Activated CD4-positive, alpha-beta T cell treated with anti-CD3 and anti-CD28 coated beads, Interleukin-2, amount 10 ng/mL, durations not matched to agents 7 days and 5 days (primary cell): ENCODE measurements at regions not wholly inside any gene's neighbourhood (a gene's known extent, or its start where the extent isn't known, plus 50 kb on each side); places are given as distances from the start of the nearest gene placed in this dataset.
"Not testable (repeated sequence)": the region's sequence is repeated elsewhere in the genome, so short reads cannot be mapped to it uniquely, and the experiment has no call there.

Source experiments
- CTCF ChIA-PET: fragments of 350-600 bp; sonication (Branson Sonifier 250); formaldehyde crosslinking; loops from one replicate; lab custom pipeline; 2021; ENCODE audit warnings: antibody characterized with exemption; lab: Charles Lee
- POLR2A ChIA-PET: fragments of 350-600 bp; sonication (Branson Sonifier 250); formaldehyde crosslinking; loops from one replicate; lab custom pipeline; 2021; ENCODE audit warnings: antibody characterized with exemption; lab: Charles Lee
- DNase-seq: peaks from one replicate; pipeline ENCODE4 v3.0.0-alpha.2; 2020
- H3K27ac Mint-ChIP-seq: one replicate; pipeline ENCODE4 v1.8.0; 2021; ENCODE audit warnings: mild to moderate bottlenecking, moderate library complexity, mixed read lengths
- H3K27me3 Mint-ChIP-seq: one replicate; pipeline ENCODE4 v1.8.0; 2021; ENCODE audit warnings: mixed read lengths
- H3K36me3 Mint-ChIP-seq: one replicate; pipeline ENCODE4 v1.8.0; 2021; ENCODE audit warnings: low read depth, mixed read lengths
- H3K4me1 Mint-ChIP-seq: one replicate; pipeline ENCODE4 v1.8.0; 2021; ENCODE audit warnings: mixed read lengths
- H3K4me3 Mint-ChIP-seq: one replicate; pipeline ENCODE4 v1.8.0; 2021; ENCODE audit warnings: mild to moderate bottlenecking, moderate library complexity, mixed read lengths
- H3K9me3 Mint-ChIP-seq: one replicate; pipeline ENCODE4 v1.8.0; 2021; ENCODE audit warnings: mixed read lengths

GRCh38 chr3:127440384-127440783 lies 150.1 kb downstream of the TPRA1 start:
- no peak overlapping the region for H3K4me3 Mint-ChIP-seq
- no peaks in the 10 kb centered on the region for H3K9me3 Mint-ChIP-seq
- ChIA-PET CTCF (no interaction called here), POLR2A (no interaction called here)
- peaks cover 2% of the 10 kb centered on the region for H3K27me3 Mint-ChIP-seq
- H3K27ac Mint-ChIP-seq = no peak overlapping the region
- no peaks in the 10 kb centered on the region for H3K36me3 Mint-ChIP-seq
- DNase-seq = no peak
- no peaks in the 10 kb centered on the region for H3K4me1 Mint-ChIP-seq

DNA sequence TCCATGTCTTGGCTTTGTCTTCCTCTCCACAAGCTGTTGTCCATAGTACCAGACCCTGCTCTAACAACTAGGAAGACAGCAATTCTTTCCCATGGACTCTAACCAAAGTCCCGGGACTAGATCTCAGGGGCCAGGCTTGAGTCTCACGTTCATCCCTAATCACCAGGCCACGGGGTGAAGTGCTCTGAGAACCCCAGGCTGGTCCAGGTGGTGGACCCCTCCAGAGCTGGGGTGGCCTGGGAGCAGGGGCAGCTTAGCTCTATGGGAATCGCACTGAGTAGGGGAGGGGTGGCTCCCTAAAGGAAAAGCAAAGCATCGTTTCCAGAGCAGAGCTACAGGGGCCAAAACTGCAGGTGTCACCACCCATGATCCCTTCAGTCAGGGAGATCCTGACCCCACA lies 150.9 kb downstream of the TPRA1 start:
- CTCF ChIA-PET = interaction anchor here (0.7 to 1.6 kb wide), 2 partner anchors 8 to 32 kb away, joined by 3 read pairs; no protein-coding TSS in a partner anchor
- no peak overlapping the region for H3K27ac Mint-ChIP-seq
- no peaks in the 10 kb centered on the region for H3K36me3 Mint-ChIP-seq
- H3K4me1 Mint-ChIP-seq = no peaks in the 10 kb centered on the region
- H3K27me3 Mint-ChIP-seq = peaks cover 2% of the 10 kb centered on the region
- H3K9me3 Mint-ChIP-seq = no peaks in the 10 kb centered on the region
- no peak for DNase-seq
- no peak overlapping the region for H3K4me3 Mint-ChIP-seq
- POLR2A ChIA-PET = no interaction called here

GRCh38 chr3:127438951-127439350 lies 151.1 kb upstream of the PRR20G start:
- CTCF ChIA-PET = interaction anchor here (0.7 to 1.6 kb wide), 2 partner anchors 9 to 33 kb away, joined by 3 read pairs; no protein-coding TSS in a partner anchor
- H3K36me3 Mint-ChIP-seq = no peaks in the 10 kb centered on the region
- H3K4me3 Mint-ChIP-seq = no peak overlapping the region
- POLR2A ChIA-PET = no interaction called here
- no peaks in the 10 kb centered on the region for H3K9me3 Mint-ChIP-seq
- H3K27ac Mint-ChIP-seq = no peak overlapping the region
- no peaks in the 10 kb centered on the region for H3K4me1 Mint-ChIP-seq
- H3K27me3 Mint-ChIP-seq = peaks cover 2% of the 10 kb centered on the region
- no peak for DNase-seq

DNA sequence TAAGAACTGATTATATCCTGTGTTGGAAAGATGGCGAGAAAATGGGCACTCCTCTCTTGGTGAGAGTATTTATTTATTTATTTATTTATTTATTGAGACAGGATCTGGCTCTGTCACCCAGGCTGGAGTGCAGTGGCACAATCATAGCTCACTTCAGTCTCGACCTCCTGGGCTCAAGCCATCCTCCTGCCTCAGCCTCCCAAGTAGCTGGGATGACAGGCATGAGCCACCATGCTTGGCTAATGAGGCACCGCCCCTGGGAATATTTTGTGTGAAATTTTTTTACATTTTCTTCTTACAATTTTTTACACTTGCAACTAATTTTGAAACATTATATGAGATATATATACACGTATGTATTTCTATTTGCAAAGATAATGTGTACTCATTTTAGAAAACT lies 150.5 kb upstream of the PRR20G start:
- no peaks in the 10 kb centered on the region for H3K9me3 Mint-ChIP-seq
- CTCF ChIA-PET = interaction anchor here (1.6 kb wide), 1 partner anchor 9 kb away, joined by 3 read pairs; no protein-coding TSS in a partner anchor
- H3K4me1 Mint-ChIP-seq = no peaks in the 10 kb centered on the region
- POLR2A ChIA-PET = no interaction called here
- DNase-seq = no peak
- H3K27ac Mint-ChIP-seq = no peak overlapping the region
- H3K27me3 Mint-ChIP-seq = peaks cover 2% of the 10 kb centered on the region
- no peak overlapping the region for H3K4me3 Mint-ChIP-seq
- no peaks in the 10 kb centered on the region for H3K36me3 Mint-ChIP-seq

DNA sequence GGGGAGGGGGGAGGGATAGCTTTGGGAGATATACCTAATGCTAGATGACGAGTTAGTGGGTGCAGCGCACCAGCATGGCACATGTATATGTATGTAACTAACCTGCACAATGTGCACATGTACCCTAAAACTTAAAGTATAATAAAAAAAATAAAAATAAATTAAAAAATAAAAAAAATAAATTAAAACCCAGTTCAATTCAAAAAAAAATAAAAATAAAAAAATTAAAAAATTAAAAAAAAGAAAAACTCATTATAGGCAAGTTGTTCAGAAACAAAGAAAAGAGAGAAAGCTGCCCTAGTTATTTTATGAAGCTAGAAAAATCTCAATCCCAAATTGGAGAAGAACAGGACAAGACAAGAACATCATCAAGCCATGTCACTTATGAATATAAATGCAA lies 147.5 kb upstream of the PRR20G start:
- POLR2A ChIA-PET, H3K27ac Mint-ChIP-seq, H3K4me1 Mint-ChIP-seq, CTCF ChIA-PET, H3K9me3 Mint-ChIP-seq, H3K36me3 Mint-ChIP-seq, H3K27me3 Mint-ChIP-seq, DNase-seq, H3K4me3 Mint-ChIP-seq: not testable (repeated sequence)

DNA sequence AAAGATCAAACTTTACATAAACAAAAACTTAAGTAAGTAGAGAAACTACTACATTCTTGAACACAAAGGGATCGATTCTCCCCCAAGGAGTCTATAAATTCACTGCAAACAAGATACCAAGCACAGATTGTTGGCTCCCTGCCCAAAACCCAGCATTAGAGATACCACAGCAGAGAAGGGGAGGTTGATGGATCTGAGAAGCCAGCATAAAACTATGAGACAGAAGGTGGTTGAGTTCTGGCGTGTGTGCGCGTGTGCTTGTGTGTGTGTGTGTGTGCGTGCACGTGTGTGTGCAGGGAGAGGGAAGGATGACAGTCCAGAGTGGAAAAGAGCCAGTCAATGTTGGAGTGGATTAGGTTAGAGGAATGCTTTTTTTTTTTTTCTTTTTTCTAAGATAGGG lies 143.2 kb upstream of the PRR20G start:
- H3K36me3 Mint-ChIP-seq = no peaks in the 10 kb centered on the region
- no peak for DNase-seq
- H3K4me1 Mint-ChIP-seq = no peaks in the 10 kb centered on the region
- peaks cover 24% of the 10 kb centered on the region for H3K27me3 Mint-ChIP-seq
- ChIA-PET CTCF (no interaction called here), POLR2A (no interaction called here)
- H3K9me3 Mint-ChIP-seq = no peaks in the 10 kb centered on the region
- H3K4me3 Mint-ChIP-seq = no peak overlapping the region
- no peak overlapping the region for H3K27ac Mint-ChIP-seq

- Mint-ChIP-seq H3K9me3 (no peaks in the 10 kb centered on the region), H3K27me3 (peaks cover 22% of the 10 kb centered on the region), H3K27ac (no peak overlapping the region), H3K4me3 (no peak overlapping the region), H3K4me1 (no peaks in the 10 kb centered on the region), H3K36me3 (no peaks in the 10 kb centered on the region)
- DNase-seq = no peak
- ChIA-PET CTCF (no interaction called here), POLR2A (no interaction called here)
These were observed 140.6 kb upstream of the PRR20G start for GRCh38 chr3:127428344-127428997.

DNA sequence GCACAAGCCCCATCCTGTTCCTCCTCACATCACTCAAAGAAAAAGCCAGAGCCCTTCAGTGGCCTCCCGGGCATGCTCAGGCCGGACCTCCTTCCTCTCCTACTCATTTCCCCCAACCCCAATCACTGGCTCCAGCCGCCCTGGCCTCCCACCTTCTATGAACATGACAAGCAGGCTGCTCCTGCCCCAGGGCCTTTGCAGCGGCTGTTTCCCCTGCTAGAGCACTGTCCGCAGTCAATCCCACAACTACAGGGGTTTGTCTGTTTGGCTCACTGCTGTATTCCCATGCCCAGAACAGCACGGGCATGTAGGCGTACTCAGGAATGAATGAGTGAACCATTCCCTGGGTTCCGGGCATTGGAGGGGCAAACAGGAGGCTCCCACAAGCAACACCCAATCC lies 139.8 kb upstream of the PRR20G start:
- CTCF ChIA-PET = no interaction called here
- Mint-ChIP-seq H3K4me3 (no peak overlapping the region), H3K27me3 (peaks cover 22% of the 10 kb centered on the region), H3K4me1 (no peaks in the 10 kb centered on the region), H3K9me3 (no peaks in the 10 kb centered on the region), H3K36me3 (no peaks in the 10 kb centered on the region), H3K27ac (no peak overlapping the region)
- POLR2A ChIA-PET = no interaction called here
- DNase-seq = no peak

GRCh38 chr3:127427156-127427555 lies 139.3 kb upstream of the PRR20G start:
- Mint-ChIP-seq H3K9me3 (no peaks in the 10 kb centered on the region), H3K36me3 (no peaks in the 10 kb centered on the region), H3K27ac (no peak overlapping the region), H3K4me3 (no peak overlapping the region), H3K27me3 (peaks cover 22% of the 10 kb centered on the region), H3K4me1 (no peaks in the 10 kb centered on the region)
- ChIA-PET CTCF (no interaction called here), POLR2A (interaction anchor here (0.6 kb wide), 1 partner anchor 497 kb away, joined by 3 read pairs; no protein-coding TSS in a partner anchor)
- no peak for DNase-seq

DNA sequence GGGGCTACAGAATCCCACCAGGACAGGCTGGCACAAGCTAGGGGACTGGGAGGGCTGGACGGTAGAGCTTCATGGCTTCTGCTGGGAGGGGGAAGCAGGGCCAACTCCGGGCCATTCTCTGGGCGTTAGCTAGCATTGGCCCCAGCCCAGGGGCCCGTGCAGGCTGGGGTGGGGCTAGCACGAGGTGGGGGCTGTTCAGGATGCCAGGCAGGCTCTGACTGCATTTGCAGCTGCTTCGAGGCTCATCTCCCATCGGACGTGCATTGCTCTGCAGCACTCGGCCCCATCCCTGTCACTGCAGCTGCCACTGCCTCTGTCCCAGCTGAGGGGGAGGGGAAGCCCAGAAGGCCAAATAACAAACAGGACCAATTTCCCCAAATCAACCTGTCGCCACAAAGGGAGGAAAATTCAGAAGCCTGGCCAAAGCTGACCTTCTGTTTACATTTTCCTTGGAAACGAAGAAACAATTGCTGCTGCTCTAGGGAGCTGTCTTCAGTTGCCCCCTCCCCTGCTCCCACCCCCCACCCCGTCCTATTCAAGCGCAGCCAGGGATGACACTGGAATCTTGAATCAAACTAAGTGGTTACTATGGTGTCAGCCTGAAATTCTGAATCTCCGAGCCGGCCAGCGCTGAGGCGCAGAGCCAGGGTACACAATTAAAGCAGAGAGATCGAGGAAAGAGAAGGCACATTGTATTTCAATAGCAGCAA lies 138.8 kb upstream of the PRR20G start:
- Mint-ChIP-seq H3K4me3 (no peak overlapping the region), H3K27me3 (peaks cover 19% of the 10 kb centered on the region), H3K36me3 (no peaks in the 10 kb centered on the region), H3K9me3 (no peaks in the 10 kb centered on the region), H3K4me1 (no peaks in the 10 kb centered on the region), H3K27ac (no peak overlapping the region)
- CTCF ChIA-PET = no interaction called here
- DNase-seq = no peak
- POLR2A ChIA-PET = interaction anchor here (0.6 kb wide), 1 partner anchor 496 kb away, joined by 3 read pairs; no protein-coding TSS in a partner anchor

DNA sequence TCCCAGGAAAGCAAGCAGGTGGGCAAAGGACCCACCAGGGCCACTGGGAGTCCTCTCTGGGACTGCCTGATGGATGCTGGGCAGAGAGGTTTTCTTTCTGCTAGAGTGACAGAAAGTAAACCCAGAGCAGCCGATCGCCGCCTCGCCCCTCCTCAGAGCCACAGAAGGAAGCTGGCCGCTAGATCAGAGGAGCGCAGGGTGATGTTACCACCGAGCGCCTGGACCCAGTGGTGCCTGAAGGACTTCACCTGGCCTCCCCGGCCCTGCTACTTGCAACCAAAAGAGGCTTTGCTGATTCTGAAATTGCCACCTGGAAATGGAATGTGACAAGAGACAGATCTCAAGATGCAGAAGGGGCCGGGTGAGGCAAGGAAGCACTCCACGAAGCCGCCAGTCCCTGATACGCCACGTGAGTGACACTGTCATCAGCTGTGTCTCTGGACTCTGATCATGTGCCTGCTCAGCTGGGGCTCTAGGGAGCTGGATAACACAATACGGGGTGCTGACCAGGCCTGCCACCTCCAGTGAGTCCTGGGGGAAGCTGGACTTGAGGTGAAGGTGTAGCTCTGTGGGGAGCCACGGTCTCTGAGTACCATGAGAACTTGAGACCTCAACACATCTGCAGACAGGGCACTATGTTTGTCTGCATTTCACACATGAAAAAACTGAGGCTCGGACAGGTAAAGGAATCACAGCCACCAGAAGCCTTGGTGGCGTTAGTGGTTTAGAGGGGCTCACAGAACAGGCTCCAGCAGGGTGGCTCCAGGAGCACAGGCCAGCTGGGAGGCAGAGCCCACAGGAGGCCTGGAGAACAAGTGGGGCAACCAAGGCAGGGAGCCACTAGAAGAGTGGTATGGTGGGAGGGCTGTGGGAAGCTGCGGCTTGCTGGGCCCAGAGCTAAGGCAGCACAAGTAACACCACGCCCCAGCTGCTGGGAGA lies 137.9 kb upstream of the PRR20G start:
- H3K4me3 Mint-ChIP-seq = no peak overlapping the region
- no peak overlapping the region for H3K27ac Mint-ChIP-seq
- DNase-seq = no peak
- ChIA-PET CTCF (no interaction called here), POLR2A (no interaction called here)
- peaks cover 20% of the 10 kb centered on the region for H3K27me3 Mint-ChIP-seq
- H3K9me3 Mint-ChIP-seq = no peaks in the 10 kb centered on the region
- H3K4me1 Mint-ChIP-seq = no peaks in the 10 kb centered on the region
- H3K36me3 Mint-ChIP-seq = no peaks in the 10 kb centered on the region

DNA sequence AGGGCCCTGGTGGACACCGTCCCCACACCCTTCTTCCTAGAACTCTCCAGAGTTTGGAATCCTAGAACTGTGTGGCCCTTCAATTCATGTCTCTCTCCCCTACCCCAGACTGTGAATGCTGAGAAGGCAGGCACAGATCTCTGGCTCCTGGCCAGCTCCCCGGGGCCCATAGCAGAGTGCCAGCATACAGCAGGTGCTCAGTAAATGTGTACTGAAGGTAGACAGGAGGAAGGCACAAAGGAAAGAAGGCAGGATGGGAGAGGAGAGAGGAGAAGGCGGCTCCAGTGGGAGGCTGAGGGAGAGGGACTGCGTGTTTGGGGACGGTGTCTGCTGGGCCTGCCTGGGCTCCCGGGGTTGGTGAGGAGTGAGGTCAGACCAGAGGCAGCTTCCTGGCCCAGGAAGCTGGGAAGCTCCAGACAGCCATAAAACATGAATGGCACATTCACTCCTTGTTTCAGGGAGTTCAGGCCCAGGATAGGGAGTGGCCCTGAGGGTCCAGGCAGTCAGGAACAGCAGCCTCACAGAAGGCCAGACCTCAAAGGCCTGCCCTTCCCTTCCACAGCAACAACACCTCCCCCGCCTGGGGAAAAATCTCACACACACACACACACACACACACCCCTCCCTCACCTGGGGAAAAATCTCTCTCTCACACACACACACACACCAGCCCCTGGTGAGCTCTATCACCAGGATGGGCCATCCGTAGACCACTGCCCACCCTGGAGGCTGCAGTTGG lies 137.1 kb upstream of the PRR20G start:
- Mint-ChIP-seq H3K36me3 (no peaks in the 10 kb centered on the region), H3K9me3 (no peaks in the 10 kb centered on the region), H3K27me3 (peaks cover 20% of the 10 kb centered on the region), H3K4me1 (no peaks in the 10 kb centered on the region), H3K4me3 (no peak overlapping the region), H3K27ac (no peak overlapping the region)
- POLR2A ChIA-PET = no interaction called here
- CTCF ChIA-PET = no interaction called here
- no peak for DNase-seq
